ENCODE measurements at regions not wholly inside any gene's neighbourhood (a gene's known extent, or its start where the extent isn't known, plus 50 kb on each side); places are given as distances from the start of the nearest gene placed in this dataset.

- no peak for TF ChIP-seq CTCF (IDR thresholded peaks at IDR 0.05)
- Histone ChIP-seq H3K27me3 (ENCODE audit: control insufficient read depth in 1 of 2, insufficient read depth in 2 of 2, low read length in 2 of 2) (peaks cover 4% of the 10 kb centered on the region in 2 experiments), H3K36me3 (ENCODE audit: insufficient read depth, low read length) (no peaks in the 10 kb centered on the region), H3K4me3 (ENCODE audit: low read length) (no peak overlapping the region), H3K27ac (ENCODE audit: low read depth in 1 of 2, low read length in 2 of 2) (no peak overlapping the region), H3K4me1 (ENCODE audit: insufficient read depth, low read length) (no peaks in the 10 kb centered on the region), H3K9me3 (ENCODE audit: control insufficient read depth in 1 of 2, insufficient read depth in 1 of 2, low read length in 2 of 2) (no peaks in the 10 kb centered on the region)
- CTCF ChIA-PET: no interaction called here
- Mint-ChIP-seq H3K4me3 (no peak overlapping the region), H3K36me3 (ENCODE audit: low read depth) (no peaks in the 10 kb centered on the region), H3K27ac (no peak overlapping the region), H3K4me1 (ENCODE audit: low read depth) (no peaks in the 10 kb centered on the region), H3K27me3 (peaks cover 6% of the 10 kb centered on the region), H3K9me3 (no peaks in the 10 kb centered on the region)
- no peak for ATAC-seq (ENCODE audit: poor library complexity)
- POLR2A ChIA-PET: no interaction called here
- DNase-seq: no peak
- intact Hi-C loops (cut with DNase I, micrococcal nuclease): no loop called here
Measured at GRCh38 chr5:171647904-171648260, 137.7 kb upstream of the SMIM23 start.

GRCh38 chr5:171648279-171649074 is 137.1 kb upstream of the SMIM23 start:
- DNase-seq (no peak), ATAC-seq (ENCODE audit: poor library complexity) (no peak)
- H3K27ac Mint-ChIP-seq: no peak overlapping the region
- no peak for TF ChIP-seq CTCF (IDR thresholded peaks at IDR 0.05)
- Histone ChIP-seq H3K36me3 (ENCODE audit: insufficient read depth, low read length) (no peaks in the 10 kb centered on the region), H3K4me1 (ENCODE audit: insufficient read depth, low read length) (no peaks in the 10 kb centered on the region), H3K9me3 (ENCODE audit: control insufficient read depth in 1 of 2, insufficient read depth in 1 of 2, low read length in 2 of 2) (no peaks in the 10 kb centered on the region), H3K4me3 (ENCODE audit: low read length) (no peak overlapping the region), H3K27ac (ENCODE audit: low read depth in 1 of 2, low read length in 2 of 2) (no peak overlapping the region), H3K27me3 (ENCODE audit: control insufficient read depth in 1 of 2, insufficient read depth in 2 of 2, low read length in 2 of 2) (peaks cover 2 to 4% of the 10 kb centered on the region in 2 experiments)
- intact Hi-C loops (cut with DNase I, micrococcal nuclease): no loop called here
- peaks cover 6% of the 10 kb centered on the region for H3K27me3 Mint-ChIP-seq
- no peaks in the 10 kb centered on the region for H3K9me3 Mint-ChIP-seq
- no peaks in the 10 kb centered on the region for H3K36me3 Mint-ChIP-seq (ENCODE audit: low read depth)
- no peak overlapping the region for H3K4me3 Mint-ChIP-seq
- POLR2A ChIA-PET: no interaction called here
- no peaks in the 10 kb centered on the region for H3K4me1 Mint-ChIP-seq (ENCODE audit: low read depth)
- CTCF ChIA-PET: no interaction called here

GRCh38 chr5:171649075-171649401 is 136.6 kb upstream of the SMIM23 start:
- H3K4me1 ChIP-seq (ENCODE audit: insufficient read depth, low read length): no peaks in the 10 kb centered on the region
- no peaks in the 10 kb centered on the region for H3K36me3 ChIP-seq (ENCODE audit: insufficient read depth, low read length)
- DNase-seq (no peak), ATAC-seq (ENCODE audit: poor library complexity) (no peak)
- no peaks in the 10 kb centered on the region for H3K4me1 Mint-ChIP-seq (ENCODE audit: low read depth)
- TF ChIP-seq CTCF (IDR thresholded peaks at IDR 0.05): no peak
- ChIA-PET CTCF (no interaction called here), POLR2A (no interaction called here)
- no peaks in the 10 kb centered on the region for H3K36me3 Mint-ChIP-seq (ENCODE audit: low read depth)
- H3K27me3 ChIP-seq (ENCODE audit: control insufficient read depth in 1 of 2, insufficient read depth in 2 of 2, low read length in 2 of 2): peaks cover 0 to 4% of the 10 kb centered on the region in 2 experiments
- intact Hi-C loops (cut with DNase I, micrococcal nuclease): no loop called here
- no peaks in the 10 kb centered on the region for H3K9me3 ChIP-seq (ENCODE audit: control insufficient read depth in 1 of 2, insufficient read depth in 1 of 2, low read length in 2 of 2)
- H3K4me3 ChIP-seq (ENCODE audit: low read length): no peak overlapping the region
- H3K27ac ChIP-seq (ENCODE audit: low read depth in 1 of 2, low read length in 2 of 2): no peak overlapping the region
- no peak overlapping the region for H3K27ac Mint-ChIP-seq
- no peaks in the 10 kb centered on the region for H3K9me3 Mint-ChIP-seq
- peaks cover 6% of the 10 kb centered on the region for H3K27me3 Mint-ChIP-seq
- H3K4me3 Mint-ChIP-seq: no peak overlapping the region

All from CD4-positive, alpha-beta T cell (primary cell).